Activated naive CD8-positive, alpha-beta T cell treated with anti-CD3 and anti-CD28 coated beads for 36 hours (primary cell): ENCODE measurements at regions not wholly inside any gene's neighbourhood (a gene's known extent, or its start where the extent isn't known, plus 50 kb on each side); places are given as distances from the start of the nearest gene placed in this dataset.

Experiments used
- DNase-seq: peaks from one replicate; pipeline ENCODE4 v3.0.0; 2021
- H3K27ac Mint-ChIP-seq: one replicate; pipeline ENCODE4 v1.8.0; 2022; ENCODE audit warnings: mild to moderate bottlenecking, moderate library complexity, mixed read lengths
- H3K27me3 Mint-ChIP-seq: one replicate; pipeline ENCODE4 v1.8.0; 2022; ENCODE audit warnings: mild to moderate bottlenecking, mixed read lengths
- H3K36me3 Mint-ChIP-seq: one replicate; pipeline ENCODE4 v1.8.0; 2021; ENCODE audit warnings: mild to moderate bottlenecking, mixed read lengths
- H3K4me1 Mint-ChIP-seq: one replicate; pipeline ENCODE4 v1.8.0; 2021; ENCODE audit warnings: mixed read lengths
- H3K4me3 Mint-ChIP-seq: one replicate; pipeline ENCODE4 v1.8.0; 2022; ENCODE audit warnings: mild to moderate bottlenecking, moderate library complexity, mixed read lengths
- H3K9me3 Mint-ChIP-seq: one replicate; pipeline ENCODE4 v1.8.0; 2022; ENCODE audit warnings: mixed read lengths

DNA sequence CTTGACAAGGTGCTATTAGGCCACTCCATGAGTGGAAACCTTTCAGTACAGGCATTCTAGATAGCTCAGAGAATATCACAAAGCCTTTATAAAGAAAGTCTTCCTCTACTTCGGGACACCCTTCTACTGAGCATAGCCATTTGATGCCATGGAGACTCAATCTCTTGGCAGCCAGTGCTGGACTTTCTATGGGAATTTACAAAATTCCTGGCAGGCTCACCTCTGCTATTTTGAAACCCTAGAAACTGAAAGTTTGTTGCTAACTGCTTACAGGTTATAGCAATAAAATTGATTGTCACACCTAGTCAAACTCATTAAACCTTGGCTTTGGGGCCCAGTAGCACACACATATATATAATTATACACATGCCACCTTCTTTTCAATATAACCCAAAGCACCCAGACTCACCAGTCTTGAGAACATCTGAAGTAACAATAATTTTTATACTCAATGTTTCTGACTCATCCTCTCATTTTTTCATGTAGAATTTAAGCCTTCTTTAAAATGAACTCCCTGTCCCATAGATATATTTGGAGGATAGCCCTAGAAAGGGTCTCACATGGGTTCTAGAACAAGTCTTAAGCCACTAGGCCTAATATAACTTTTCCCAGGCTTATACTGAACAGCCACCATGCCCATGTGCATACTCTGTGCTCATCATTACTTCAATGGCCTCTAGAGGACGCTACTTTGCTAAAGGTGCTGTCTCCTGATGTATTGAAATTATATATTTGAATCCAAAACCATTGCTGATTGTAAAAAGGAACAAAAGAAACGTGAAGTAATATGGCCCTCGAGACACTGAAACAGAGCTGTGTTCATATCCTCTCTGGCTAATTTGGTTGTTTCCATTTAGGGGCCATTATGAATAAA lies 368.1 kb upstream of the MARCKS start:
- Mint-ChIP-seq H3K9me3 (no peaks in the 10 kb centered on the region), H3K4me3 (no peak overlapping the region), H3K27me3 (peaks cover 5% of the 10 kb centered on the region), H3K36me3 (no peaks in the 10 kb centered on the region), H3K4me1 (no peaks in the 10 kb centered on the region), H3K27ac (no peak overlapping the region)
- no peak for DNase-seq

DNA sequence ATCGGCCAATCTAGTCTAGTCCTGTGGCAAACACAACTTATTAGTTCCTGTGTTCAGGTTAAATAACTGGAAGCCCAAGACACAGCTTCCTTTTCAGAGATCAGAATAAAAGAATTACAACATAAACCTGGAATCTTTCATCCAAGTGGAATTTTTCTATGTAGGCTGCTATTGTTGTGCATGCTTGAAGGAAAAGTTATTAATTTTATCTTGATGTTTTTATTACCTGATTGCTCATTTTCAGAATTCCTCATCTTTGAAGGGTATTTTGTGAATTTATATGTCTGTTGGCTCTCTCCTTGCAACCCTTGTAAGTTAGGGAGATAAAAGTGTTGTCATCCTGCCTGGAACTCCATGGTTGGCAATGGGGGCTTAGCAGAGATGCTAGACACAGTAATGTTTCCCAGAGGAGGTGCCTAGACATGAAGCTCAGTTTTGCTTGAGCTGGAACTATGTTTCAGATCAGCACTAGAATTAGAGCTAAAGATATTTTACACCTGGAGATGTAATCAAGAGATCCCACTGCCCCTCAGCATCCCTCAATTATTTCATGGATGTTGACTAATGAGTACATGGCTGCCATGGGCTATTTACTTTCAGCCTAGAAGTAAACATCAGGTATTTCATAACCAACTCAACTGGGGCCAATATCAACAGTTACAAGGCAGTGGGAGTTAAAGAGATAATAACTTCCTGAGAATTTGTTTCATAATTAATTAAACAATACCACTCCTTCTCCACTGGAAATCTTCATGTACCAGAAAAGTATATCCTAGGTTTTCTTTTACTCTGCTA lies 367.0 kb upstream of the MARCKS start:
- Mint-ChIP-seq H3K9me3 (no peaks in the 10 kb centered on the region), H3K27ac (no peak overlapping the region), H3K36me3 (no peaks in the 10 kb centered on the region), H3K4me3 (no peak overlapping the region), H3K27me3 (peaks cover 5% of the 10 kb centered on the region), H3K4me1 (no peaks in the 10 kb centered on the region)
- DNase-seq = no peak

DNA sequence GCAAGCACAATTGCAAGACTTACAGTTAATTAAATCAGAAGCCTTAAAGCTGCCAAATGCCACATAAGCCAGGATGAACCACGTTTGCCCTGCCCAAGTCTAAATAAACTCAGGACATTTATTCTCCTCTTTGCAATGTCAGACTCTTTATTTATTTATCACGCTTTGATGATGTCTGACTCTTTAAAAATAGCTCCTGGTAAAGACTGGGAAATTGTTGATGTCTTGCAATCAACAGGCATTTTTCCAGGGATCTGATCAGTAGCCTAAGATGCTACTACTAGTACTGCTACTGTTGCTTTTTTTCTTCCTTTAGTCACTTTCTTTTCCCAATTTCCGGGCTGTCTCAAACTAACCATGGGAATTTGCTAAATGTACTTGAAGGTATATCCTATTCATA lies 365.8 kb upstream of the MARCKS start:
- DNase-seq = no peak
- H3K27ac Mint-ChIP-seq = no peak overlapping the region
- H3K9me3 Mint-ChIP-seq = no peaks in the 10 kb centered on the region
- peaks cover 4% of the 10 kb centered on the region for H3K27me3 Mint-ChIP-seq
- no peaks in the 10 kb centered on the region for H3K36me3 Mint-ChIP-seq
- no peak overlapping the region for H3K4me3 Mint-ChIP-seq
- no peaks in the 10 kb centered on the region for H3K4me1 Mint-ChIP-seq

DNA sequence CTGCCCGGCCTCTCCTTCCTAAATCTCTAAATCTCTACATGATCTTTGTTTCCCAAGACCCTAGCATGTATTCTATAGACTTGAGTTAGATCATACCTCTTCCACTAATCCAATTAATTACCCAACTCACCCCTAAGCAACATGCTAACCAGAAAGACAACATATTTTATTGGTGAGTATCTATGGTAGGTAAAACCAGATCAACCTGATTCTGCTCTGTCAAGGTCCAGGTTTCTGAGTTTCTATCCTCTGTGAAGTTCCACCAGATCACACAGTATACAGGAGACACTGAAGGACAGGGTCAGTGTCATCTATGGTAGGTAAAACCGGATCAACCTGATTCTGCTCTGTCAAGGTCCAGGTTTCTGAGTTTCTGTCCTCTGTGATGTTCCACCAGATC lies 363.2 kb upstream of the MARCKS start:
- Mint-ChIP-seq H3K27me3 (no peaks in the 10 kb centered on the region), H3K27ac (no peak overlapping the region), H3K4me3 (no peak overlapping the region), H3K36me3 (no peaks in the 10 kb centered on the region), H3K9me3 (no peaks in the 10 kb centered on the region), H3K4me1 (no peaks in the 10 kb centered on the region)
- DNase-seq = no peak

DNA sequence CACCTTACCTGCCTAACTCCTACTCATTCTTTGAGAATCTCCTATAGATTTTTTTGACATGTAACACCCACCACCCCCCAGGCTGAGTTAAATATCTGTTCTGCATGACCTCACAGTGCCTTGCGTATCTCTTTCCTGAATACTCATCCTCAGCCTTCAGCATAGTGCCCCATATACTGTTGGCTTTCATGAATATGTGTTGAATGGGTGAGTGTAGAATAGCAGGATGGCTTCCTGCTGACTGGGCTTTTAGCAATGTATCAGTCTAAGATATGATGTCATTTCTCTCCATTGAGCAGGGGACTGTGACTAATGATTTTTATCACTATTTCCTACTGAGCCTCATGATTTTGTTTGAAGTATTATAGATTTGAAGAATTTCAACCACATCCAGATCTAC lies 361.6 kb upstream of the MARCKS start:
- Mint-ChIP-seq H3K27me3 (no peaks in the 10 kb centered on the region), H3K9me3 (no peaks in the 10 kb centered on the region), H3K36me3 (no peaks in the 10 kb centered on the region), H3K4me1 (no peaks in the 10 kb centered on the region), H3K27ac (no peak overlapping the region), H3K4me3 (no peak overlapping the region)
- no peak for DNase-seq

DNA sequence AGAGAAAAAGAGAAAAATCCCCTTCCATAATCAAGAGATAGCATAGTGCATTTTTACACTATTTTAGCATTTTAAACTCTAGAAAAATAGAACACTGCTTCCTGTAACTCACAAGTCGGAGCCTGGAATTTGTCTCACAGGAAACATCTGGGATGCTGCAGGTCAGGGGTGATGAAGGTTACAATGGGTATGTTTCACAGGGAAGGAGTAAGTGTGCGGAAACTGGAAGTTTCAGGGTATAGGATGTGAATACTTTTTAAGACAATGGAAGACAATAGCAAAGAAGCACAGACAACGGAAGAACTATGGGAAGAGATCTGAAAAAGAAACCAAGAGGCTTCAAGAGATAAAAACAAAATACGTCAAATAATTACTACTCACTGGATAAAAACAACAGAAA lies 361.0 kb upstream of the MARCKS start:
- H3K27ac Mint-ChIP-seq = no peak overlapping the region
- no peak overlapping the region for H3K4me3 Mint-ChIP-seq
- no peak for DNase-seq
- no peaks in the 10 kb centered on the region for H3K4me1 Mint-ChIP-seq
- H3K9me3 Mint-ChIP-seq = no peaks in the 10 kb centered on the region
- H3K27me3 Mint-ChIP-seq = no peaks in the 10 kb centered on the region
- no peaks in the 10 kb centered on the region for H3K36me3 Mint-ChIP-seq

DNA sequence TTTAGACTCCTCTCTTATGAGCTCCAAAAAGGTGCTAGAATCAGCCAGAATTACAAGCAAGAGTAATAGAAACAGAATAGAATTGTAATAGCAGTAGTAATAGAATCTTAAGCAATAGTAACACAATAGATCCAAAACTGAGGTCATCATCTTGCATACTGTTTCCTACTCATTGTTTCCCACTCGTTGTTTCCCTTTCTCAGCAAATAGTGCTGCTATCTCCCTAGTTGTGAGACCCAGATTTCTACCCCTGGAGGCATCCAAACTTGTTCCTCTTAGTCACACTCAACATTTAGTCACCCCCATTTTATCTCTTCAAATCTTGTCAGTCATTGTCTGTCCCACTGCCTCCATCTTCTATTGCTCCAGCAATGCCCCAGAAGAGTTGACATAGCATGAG lies 356.9 kb upstream of the MARCKS start:
- no peak overlapping the region for H3K27ac Mint-ChIP-seq
- no peak overlapping the region for H3K4me3 Mint-ChIP-seq
- H3K27me3 Mint-ChIP-seq = no peaks in the 10 kb centered on the region
- no peaks in the 10 kb centered on the region for H3K36me3 Mint-ChIP-seq
- H3K9me3 Mint-ChIP-seq = no peaks in the 10 kb centered on the region
- no peak for DNase-seq
- H3K4me1 Mint-ChIP-seq = no peaks in the 10 kb centered on the region

DNA sequence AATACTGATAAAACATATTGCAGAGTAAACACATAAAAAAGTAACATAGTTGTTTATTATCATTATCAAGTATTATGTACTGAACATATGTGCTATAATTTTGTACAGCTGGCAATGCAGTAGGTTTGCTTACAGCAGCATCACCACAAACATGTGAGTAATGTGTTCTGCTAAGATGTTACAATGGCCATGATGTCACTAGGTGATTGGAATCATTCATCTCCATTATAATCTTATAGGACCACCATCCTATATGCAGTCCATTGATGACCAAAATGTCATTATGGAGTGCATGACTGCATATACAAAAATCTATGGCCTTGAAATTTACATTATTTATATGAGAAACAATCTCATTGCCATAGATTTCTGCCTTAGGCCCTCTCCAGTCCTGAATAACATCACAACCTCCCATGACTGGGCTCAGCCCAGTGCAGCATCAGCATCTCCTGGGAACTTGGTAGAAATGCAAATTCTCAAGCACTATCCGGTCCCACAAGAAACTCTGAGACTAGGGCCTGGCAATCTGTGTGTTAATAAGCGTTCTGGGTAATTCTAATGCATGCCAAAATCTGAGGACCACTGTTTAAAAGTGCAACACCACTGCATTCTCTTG lies 352.0 kb upstream of the MARCKS start:
- Mint-ChIP-seq H3K9me3 (no peaks in the 10 kb centered on the region), H3K27me3 (no peaks in the 10 kb centered on the region), H3K36me3 (no peaks in the 10 kb centered on the region), H3K4me1 (no peaks in the 10 kb centered on the region), H3K4me3 (no peak overlapping the region), H3K27ac (no peak overlapping the region)
- no peak for DNase-seq

DNA sequence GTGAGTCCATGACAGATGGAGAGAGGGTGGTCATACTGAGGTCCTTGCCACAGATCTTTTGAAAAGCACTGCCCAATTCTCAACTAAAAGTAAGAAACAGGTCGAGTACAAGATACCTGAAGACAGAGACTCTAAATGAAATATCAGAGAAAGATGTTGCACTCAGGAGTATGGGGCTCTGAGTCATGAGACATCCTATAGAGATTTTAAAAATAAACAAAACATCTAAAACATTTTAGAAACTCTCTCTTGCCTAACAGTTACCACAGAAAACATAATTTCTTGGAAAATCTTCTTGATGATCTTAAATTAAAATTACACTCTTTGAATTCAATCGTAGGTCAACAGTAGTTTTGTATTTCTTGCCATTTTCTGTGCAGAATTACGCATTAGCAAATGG lies 348.9 kb upstream of the MARCKS start:
- H3K9me3 Mint-ChIP-seq = no peaks in the 10 kb centered on the region
- H3K27ac Mint-ChIP-seq = no peak overlapping the region
- DNase-seq = no peak
- no peaks in the 10 kb centered on the region for H3K36me3 Mint-ChIP-seq
- no peak overlapping the region for H3K4me3 Mint-ChIP-seq
- H3K4me1 Mint-ChIP-seq = no peaks in the 10 kb centered on the region
- no peaks in the 10 kb centered on the region for H3K27me3 Mint-ChIP-seq

DNA sequence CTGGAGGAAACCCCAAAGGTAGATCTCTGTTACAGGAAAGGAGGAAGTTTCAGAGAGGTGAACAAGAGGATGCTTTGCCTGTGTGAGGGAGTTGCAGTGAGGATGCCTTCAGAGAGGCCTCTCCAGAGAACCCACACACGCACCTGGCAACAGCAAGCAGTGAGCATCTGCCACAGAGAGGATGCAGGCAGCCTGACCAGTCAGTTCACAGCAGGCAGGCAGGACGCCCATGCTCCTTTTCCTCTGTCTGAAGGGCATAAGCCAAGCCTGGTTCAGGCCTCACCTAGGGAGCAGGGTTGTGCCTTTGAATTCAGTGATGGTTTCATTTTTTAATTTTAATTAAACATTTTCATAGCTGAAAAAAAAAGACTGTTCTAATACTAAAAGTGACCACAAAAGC lies 346.0 kb upstream of the MARCKS start:
- Mint-ChIP-seq H3K4me1 (no peaks in the 10 kb centered on the region), H3K27me3 (peaks cover 4% of the 10 kb centered on the region), H3K4me3 (no peak overlapping the region), H3K27ac (no peak overlapping the region), H3K9me3 (no peaks in the 10 kb centered on the region), H3K36me3 (no peaks in the 10 kb centered on the region)
- DNase-seq = no peak

DNA sequence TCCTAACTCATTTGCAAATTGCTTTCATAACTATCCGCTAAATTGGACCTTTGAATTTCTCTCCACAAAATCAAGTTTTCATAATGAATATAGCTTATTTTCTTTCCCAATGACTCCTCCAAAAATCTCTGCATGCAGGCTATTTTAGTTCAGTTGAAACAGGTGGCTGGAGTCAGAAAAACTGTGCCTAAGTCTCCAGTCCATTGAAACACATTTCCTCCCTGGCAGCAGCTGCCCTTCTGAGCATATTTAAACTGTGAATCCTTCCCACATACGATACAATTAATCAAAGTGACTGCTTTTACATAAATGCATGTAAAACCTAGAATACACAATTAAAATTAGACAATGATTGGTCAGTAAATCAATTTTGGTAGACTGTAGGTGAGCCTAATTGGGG lies 344.6 kb upstream of the MARCKS start:
- Mint-ChIP-seq H3K9me3 (no peaks in the 10 kb centered on the region), H3K4me1 (no peaks in the 10 kb centered on the region), H3K4me3 (no peak overlapping the region), H3K27me3 (peaks cover 4% of the 10 kb centered on the region), H3K36me3 (no peaks in the 10 kb centered on the region), H3K27ac (no peak overlapping the region)
- no peak for DNase-seq

DNA sequence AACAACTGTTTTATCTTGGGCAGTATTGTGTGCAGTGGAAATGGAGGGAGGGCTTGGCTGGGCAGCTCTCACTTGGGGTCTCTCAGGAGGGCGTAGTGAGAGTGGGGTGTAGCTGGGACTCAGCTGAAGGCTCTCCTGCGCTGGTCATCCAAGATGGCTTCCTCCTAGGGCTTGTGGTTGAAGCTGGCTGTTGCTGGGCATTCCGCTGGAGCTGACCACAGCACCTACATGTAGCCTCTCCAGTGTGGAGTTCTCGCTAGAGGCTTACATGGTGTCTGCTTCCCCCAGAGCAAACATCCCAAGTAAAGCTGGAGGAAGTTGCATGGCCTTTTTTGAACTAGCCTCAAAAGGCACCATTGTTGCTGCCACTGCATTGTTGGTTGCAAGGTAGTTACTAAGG lies 344.1 kb upstream of the MARCKS start:
- H3K4me3 Mint-ChIP-seq = no peak overlapping the region
- DNase-seq = no peak
- no peaks in the 10 kb centered on the region for H3K9me3 Mint-ChIP-seq
- peaks cover 4% of the 10 kb centered on the region for H3K27me3 Mint-ChIP-seq
- no peaks in the 10 kb centered on the region for H3K36me3 Mint-ChIP-seq
- no peak overlapping the region for H3K27ac Mint-ChIP-seq
- H3K4me1 Mint-ChIP-seq = no peaks in the 10 kb centered on the region

DNA sequence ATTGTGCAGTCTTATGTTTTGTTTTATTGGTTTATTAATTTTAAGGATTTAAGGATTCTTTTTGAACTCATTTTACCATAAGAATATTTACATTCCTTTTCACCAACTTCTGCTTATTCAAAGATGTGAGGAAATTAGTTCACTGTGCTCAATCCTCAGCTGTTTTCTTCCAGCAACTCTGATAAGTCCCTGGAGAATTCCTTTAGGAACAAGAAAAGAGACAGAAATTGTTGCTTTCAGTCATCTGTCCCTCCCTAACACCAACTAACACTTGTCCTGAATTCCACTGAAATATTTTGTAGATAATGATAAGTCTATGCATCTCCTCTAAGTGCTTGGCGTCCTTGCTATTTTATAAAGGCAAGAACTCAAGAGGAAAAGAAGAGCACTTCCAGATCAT lies 334.8 kb upstream of the MARCKS start:
- H3K4me3 Mint-ChIP-seq = no peak overlapping the region
- no peaks in the 10 kb centered on the region for H3K27me3 Mint-ChIP-seq
- H3K36me3 Mint-ChIP-seq = no peaks in the 10 kb centered on the region
- no peaks in the 10 kb centered on the region for H3K9me3 Mint-ChIP-seq
- H3K27ac Mint-ChIP-seq = no peak overlapping the region
- DNase-seq = no peak
- H3K4me1 Mint-ChIP-seq = no peaks in the 10 kb centered on the region

DNA sequence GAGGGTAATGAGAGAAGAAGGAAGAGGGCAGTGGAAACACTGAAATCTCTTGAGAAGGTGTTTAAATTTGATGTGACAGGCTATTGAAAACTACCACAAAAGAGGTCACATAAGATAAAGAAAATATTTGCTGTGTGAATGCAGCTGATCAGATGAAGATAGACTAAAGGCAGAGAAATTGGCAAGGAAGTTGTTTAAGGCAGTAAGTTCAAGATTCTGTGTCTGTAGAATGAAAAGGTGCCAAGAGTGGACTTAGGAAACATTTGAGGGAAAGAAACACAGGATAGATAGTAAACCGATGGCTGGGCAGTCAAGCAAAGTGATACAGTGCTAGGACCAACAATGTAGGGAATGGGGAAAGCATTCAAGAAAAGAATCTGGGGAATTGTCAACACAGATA lies 332.3 kb upstream of the MARCKS start:
- H3K27ac Mint-ChIP-seq = no peak overlapping the region
- H3K27me3 Mint-ChIP-seq = peaks cover 6% of the 10 kb centered on the region
- H3K4me3 Mint-ChIP-seq = no peak overlapping the region
- no peaks in the 10 kb centered on the region for H3K36me3 Mint-ChIP-seq
- no peaks in the 10 kb centered on the region for H3K9me3 Mint-ChIP-seq
- H3K4me1 Mint-ChIP-seq = no peaks in the 10 kb centered on the region
- DNase-seq = no peak

DNA sequence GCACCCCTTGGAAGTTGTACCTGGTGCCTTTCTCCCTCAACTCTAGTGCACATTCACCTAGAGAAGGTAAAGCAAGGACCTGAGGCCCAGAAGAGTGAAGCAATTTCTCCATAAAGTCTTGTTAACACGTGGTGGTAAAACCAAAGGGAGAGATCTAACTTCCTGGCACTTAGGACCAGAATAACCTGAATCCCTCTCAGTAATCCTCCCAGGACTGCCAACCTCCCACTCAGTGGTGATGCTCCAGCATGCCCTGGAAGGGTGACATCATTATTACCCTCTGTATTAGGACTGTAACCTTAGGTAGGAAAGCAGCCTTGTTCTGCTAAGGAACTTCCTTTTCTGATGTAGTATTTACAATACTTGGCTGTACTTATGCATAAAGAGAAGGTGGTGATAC lies 330.6 kb upstream of the MARCKS start:
- H3K4me1 Mint-ChIP-seq = no peaks in the 10 kb centered on the region
- H3K36me3 Mint-ChIP-seq = no peaks in the 10 kb centered on the region
- H3K27ac Mint-ChIP-seq = no peak overlapping the region
- H3K27me3 Mint-ChIP-seq = peaks cover 6% of the 10 kb centered on the region
- no peaks in the 10 kb centered on the region for H3K9me3 Mint-ChIP-seq
- no peak overlapping the region for H3K4me3 Mint-ChIP-seq
- no peak for DNase-seq
